Suppressor macrophage treated with lipopolysaccharide for 4 hours (primary cell): ENCODE measurements at regions not wholly inside any gene's neighbourhood (a gene's known extent, or its start where the extent isn't known, plus 50 kb on each side); places are given as distances from the start of the nearest gene placed in this dataset.
A peak's percentile ranks its signal among the peaks of the same experiment; 100 is the strongest.

Experiments
- DNase-seq: peaks from one replicate; pipeline ENCODE4 v3.0.0-alpha.2; 2020

- peak; percentile 19 for DNase-seq
These were observed 75.7 kb upstream of the CCDC112 start for GRCh38 chr5:115372146-115372545.

GRCh38 chr5:115369430-115370144 is 73.1 kb upstream of the CCDC112 start:
- no peak for DNase-seq

GRCh38 chr5:115366223-115366622 is 69.8 kb upstream of the CCDC112 start:
- DNase-seq, result no peak

GRCh38 chr5:115363879-115364278 is 67.4 kb upstream of the CCDC112 start:
- no peak for DNase-seq

GRCh38 chr5:115360046-115360685 is 63.7 kb upstream of the CCDC112 start:
- no peak for DNase-seq

GRCh38 chr5:115355767-115356381 is 59.4 kb upstream of the CCDC112 start:
- DNase-seq, result no peak

GRCh38 chr5:115355095-115355494 is 58.6 kb upstream of the CCDC112 start:
- no peak for DNase-seq

- DNase-seq, result no peak
These were observed 57.8 kb upstream of the CCDC112 start for GRCh38 chr5:115354246-115354645.

- DNase-seq, result no peak
These were observed 56.1 kb upstream of the CCDC112 start for GRCh38 chr5:115352571-115352970.

GRCh38 chr5:115351356-115352195 is 55.1 kb upstream of the CCDC112 start:
- DNase-seq, result peak; percentile 29

- peak; percentile 24 for DNase-seq
These were observed 54.4 kb upstream of the CCDC112 start for GRCh38 chr5:115350894-115351293.

- DNase-seq, result peak; percentile 66
These were observed 52.8 kb upstream of the CCDC112 start for GRCh38 chr5:115349001-115349817.

GRCh38 chr5:115348175-115348574 is 51.7 kb upstream of the CCDC112 start:
- no peak for DNase-seq
